Right renal cortex interstitium (tissue), 3 donors: ENCODE measurements at regions not wholly inside any gene's neighbourhood (a gene's known extent, or its start where the extent isn't known, plus 50 kb on each side); places are given as distances from the start of the nearest gene placed in this dataset.
"Not testable (repeated sequence)": the region's sequence is repeated elsewhere in the genome, so short reads cannot be mapped to it uniquely, and the experiment has no call there.

Source experiments
- DNase-seq, 3 donors: peaks; one replicate each; pipeline ENCODE4 v3.0.0-alpha.2; 2013; ENCODE audit warnings: low read depth in 3 of 3, low spot score in 2 of 3

- DNase-seq: no peak
Observed at GRCh38 chr3:72175296-72175858, 390.4 kb upstream of the PROK2 start.

- DNase-seq: no peak
Observed at GRCh38 chr3:72174890-72175289, 389.9 kb upstream of the PROK2 start.

- no peak for DNase-seq
Observed at GRCh38 chr3:72174040-72174439, 389.1 kb upstream of the PROK2 start.

GRCh38 chr3:72171946-72172345 lies 387.0 kb upstream of the PROK2 start:
- no peak for DNase-seq

DNA sequence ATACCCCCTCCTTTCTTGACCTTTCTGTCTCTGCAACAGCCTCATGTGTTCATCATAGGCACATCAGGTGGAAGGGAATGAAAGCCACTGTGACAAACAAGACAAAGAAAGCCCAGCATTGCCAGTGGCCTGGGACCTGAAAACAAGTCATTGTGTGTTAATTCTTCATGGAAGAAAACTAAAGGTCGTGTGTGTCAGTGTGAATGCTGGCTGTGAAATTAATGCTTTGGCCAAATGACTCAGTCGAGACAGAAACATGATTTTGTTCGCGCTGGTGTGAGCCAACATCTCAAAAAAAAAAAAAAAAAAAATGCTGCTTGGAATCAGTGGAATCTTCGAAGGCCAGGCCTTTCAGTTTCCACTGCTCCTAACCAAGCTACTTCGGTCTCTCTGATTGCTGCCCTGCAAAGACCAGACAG lies 386.5 kb upstream of the PROK2 start:
- no peak for DNase-seq

DNA sequence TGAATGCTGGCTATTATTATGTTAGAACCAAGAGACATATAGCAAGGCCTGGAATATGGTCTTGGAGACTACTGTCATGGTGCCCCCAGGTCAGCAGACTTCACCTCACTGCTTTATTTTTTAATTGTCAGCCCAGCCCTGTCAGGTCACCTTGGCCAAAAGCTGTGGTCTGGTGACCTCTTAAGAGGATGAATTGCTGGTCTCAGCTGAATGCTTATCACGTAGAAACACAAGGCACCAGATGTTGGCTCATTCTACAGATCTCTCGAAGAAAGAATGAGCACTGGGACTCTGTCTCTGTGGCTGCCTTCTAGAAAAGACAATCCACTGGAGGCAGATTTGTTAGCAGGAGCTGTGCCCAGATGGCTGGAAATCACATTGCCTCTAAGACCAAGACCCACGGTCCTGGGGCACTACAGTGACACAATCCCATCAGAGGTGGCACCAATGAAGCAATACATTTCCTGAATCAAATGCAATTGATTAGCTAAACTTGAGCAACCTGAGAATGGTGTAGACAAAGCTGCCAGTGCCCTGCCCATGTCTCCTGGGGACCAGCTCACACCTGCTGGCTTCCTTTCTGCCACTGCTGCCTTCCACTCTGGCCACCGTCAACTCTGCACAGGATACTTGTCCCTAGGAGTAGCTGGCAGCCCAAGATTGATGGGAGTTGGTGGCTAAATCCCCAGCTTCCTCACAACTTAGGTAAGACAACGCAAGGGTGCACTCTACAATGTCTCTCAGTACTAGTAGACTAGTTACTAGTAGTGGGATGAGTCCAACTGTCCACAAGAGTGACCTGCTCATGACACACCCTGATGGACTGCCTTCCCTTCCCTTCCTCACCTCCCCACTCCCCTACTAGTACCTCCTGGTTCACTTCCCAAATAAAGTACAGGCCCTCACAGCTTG lies 384.9 kb upstream of the PROK2 start:
- no peak for DNase-seq

DNA sequence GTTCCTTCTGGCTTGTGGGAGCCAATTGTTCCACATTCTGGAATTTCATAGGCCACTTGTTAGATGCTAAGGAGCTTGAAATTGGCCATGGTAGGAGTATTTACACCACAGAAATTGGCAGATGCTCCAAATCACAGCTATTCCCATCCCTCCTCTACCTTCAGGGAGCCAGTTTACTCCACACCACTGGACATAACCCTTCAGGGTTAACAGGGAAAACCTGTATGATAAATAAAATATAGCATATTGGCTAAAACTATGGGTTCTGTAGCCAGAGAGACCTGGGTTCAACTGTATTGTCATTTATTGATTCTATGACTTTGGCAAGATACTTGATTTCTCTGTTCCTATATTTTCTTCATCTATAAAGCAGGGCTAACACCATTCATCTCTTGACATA lies 384.2 kb upstream of the PROK2 start:
- no peak for DNase-seq

GRCh38 chr3:72165808-72166207 lies 380.9 kb upstream of the PROK2 start:
- DNase-seq: no peak

GRCh38 chr3:72165317-72165716 lies 380.4 kb upstream of the PROK2 start:
- no peak for DNase-seq

GRCh38 chr3:72164635-72164978 lies 379.7 kb upstream of the PROK2 start:
- DNase-seq: no peak

- DNase-seq: no peak
Observed at GRCh38 chr3:72163809-72164634, 379.1 kb upstream of the PROK2 start.

- no peak for DNase-seq
Observed at GRCh38 chr3:72162649-72163184, 377.8 kb upstream of the PROK2 start.

- DNase-seq: no peak
Observed at GRCh38 chr3:72161881-72162595, 377.1 kb upstream of the PROK2 start.

GRCh38 chr3:72161285-72161684 lies 376.3 kb upstream of the PROK2 start:
- DNase-seq: not testable (repeated sequence)

DNA sequence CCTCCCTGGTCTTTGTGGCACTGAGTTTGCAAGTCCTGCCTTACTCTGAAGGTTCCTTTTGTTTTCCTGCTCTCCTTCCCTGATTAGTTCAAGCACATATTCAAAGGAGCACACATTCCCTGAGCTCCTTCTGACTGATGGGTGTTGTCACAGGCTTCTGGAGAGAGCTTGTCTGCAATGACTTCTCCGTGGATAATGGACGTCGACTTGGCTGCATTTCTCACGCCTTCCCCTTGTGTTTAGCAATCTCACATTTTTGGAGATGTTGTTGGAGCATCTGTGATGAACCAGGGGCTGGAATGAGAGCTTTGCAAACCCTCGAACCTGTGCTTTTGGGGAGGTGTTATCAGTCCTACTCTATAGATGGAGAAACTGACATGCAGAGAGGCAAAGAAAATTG lies 375.4 kb upstream of the PROK2 start:
- no peak for DNase-seq

DNA sequence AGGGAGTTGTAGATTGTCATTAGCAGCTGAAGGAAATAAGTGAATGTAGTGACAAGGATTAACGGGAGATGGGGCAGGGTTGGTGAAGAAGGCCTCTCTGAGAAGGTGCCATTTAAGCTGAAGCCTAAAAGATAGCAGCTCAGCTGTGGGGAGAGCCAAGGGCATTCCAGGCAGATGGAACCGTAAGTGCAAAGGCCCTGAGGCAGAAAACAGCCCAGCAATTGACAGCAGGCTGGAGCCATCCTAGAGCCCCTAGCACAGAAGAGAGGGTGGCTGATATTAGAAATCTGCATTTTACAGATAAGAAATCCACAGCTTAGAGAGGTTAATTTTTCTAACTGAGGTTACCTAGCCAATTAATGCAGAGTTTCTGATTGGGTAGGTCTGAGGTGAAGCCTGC lies 374.5 kb upstream of the PROK2 start:
- no peak for DNase-seq

GRCh38 chr3:72158639-72159326 lies 373.8 kb upstream of the PROK2 start:
- DNase-seq: no peak

GRCh38 chr3:72157748-72158638 lies 373.0 kb upstream of the PROK2 start:
- DNase-seq: no peak
